WTC11 (cell line): ENCODE measurements at regions not wholly inside any gene's neighbourhood (a gene's known extent, or its start where the extent isn't known, plus 50 kb on each side); places are given as distances from the start of the nearest gene placed in this dataset.

Experiments
- ATAC-seq: fragments of 200-7000 bp; cut with Tn5 transposase; 2 replicates; pipeline ENCODE4 v1.10.0; 2021; ENCODE audit warnings: mild to moderate bottlenecking, moderate library complexity
- CTCF ChIA-PET: fragments of 300-600 bp; sonication (Branson Sonifier 250); formaldehyde crosslinking; loops from one replicate; lab custom pipeline; 2021; ENCODE audit warnings: antibody characterized with exemption; lab: Charles Lee
- POLR2A ChIA-PET: fragments of 350-600 bp; sonication (Branson Sonifier 250); formaldehyde crosslinking; loops from one replicate; lab custom pipeline; 2021; ENCODE audit warnings: antibody characterized with exemption; lab: Charles Lee
- DNase-seq: peaks from one replicate; pipeline ENCODE4 v3.0.0; 2021; ENCODE audit warnings: low spot score
- H3K27ac Mint-ChIP-seq: 2 replicates; pipeline ENCODE4 v1.8.0; 2021; ENCODE audit warnings: mixed read lengths
- H3K27me3 Mint-ChIP-seq: 2 replicates; pipeline ENCODE4 v1.8.0; 2021; ENCODE audit warnings: low read depth, mild to moderate bottlenecking, moderate library complexity, mixed read lengths
- H3K36me3 Mint-ChIP-seq: 2 replicates; pipeline ENCODE4 v1.8.0; 2021; ENCODE audit warnings: mixed read lengths
- H3K4me1 Mint-ChIP-seq: 2 replicates; pipeline ENCODE4 v1.8.0; 2022; ENCODE audit warnings: mixed read lengths
- H3K4me3 Mint-ChIP-seq: 2 replicates; pipeline ENCODE4 v1.8.0; 2021; ENCODE audit warnings: mild to moderate bottlenecking, moderate library complexity, mixed read lengths
- H3K9me3 Mint-ChIP-seq: 2 replicates; pipeline ENCODE4 v1.8.0; 2021; ENCODE audit warnings: mixed read lengths
- CDX4 ChIP-seq: fragments of 250-450 bp; sonication (Bioruptor Pico); IDR thresholded peaks from 2 replicates; pipeline ENCODE4 v1.9.0; 2021; ENCODE audit warnings: moderate library complexity, mild to moderate bottlenecking, inconsistent platforms, borderline replicate concordance
- CREB1 ChIP-seq: sonication (generic); formaldehyde crosslinking; IDR thresholded peaks from 2 replicates; pipeline ENCODE4 v1.8.0; 2023; ENCODE audit warnings: mild to moderate bottlenecking, missing genetic modification reagents
- ELF4 ChIP-seq: sonication (generic); formaldehyde crosslinking; IDR thresholded peaks from 2 replicates; pipeline ENCODE4 v1.8.1; 2022; ENCODE audit warnings: low read depth, mild to moderate bottlenecking, moderate library complexity, missing genetic modification reagents
- ERG ChIP-seq: fragments of 250-450 bp; sonication (Bioruptor Pico); IDR thresholded peaks from 2 replicates; pipeline ENCODE4 v1.8.0; 2021; ENCODE audit warnings: mild to moderate bottlenecking
- FOXJ3 ChIP-seq: sonication (generic); formaldehyde crosslinking; IDR thresholded peaks from 2 replicates; pipeline ENCODE4 v1.9.0; 2021; ENCODE audit warnings: missing genetic modification reagents, mild to moderate bottlenecking, borderline replicate concordance
- FOXP4 ChIP-seq: sonication (generic); formaldehyde crosslinking; IDR thresholded peaks from 2 replicates; pipeline ENCODE4 v1.8.0; 2022; ENCODE audit warnings: mild to moderate bottlenecking, missing genetic modification reagents
- MAX ChIP-seq: sonication (generic); formaldehyde crosslinking; IDR thresholded peaks from 2 replicates; pipeline ENCODE4 v1.8.0; 2022; ENCODE audit warnings: mild to moderate bottlenecking, missing genetic modification reagents
- MXD4 ChIP-seq: fragments of 250-450 bp; sonication (Bioruptor Pico); IDR thresholded peaks from 2 replicates; pipeline ENCODE4 v1.8.0; 2021; ENCODE audit warnings: mild to moderate bottlenecking, moderate library complexity, borderline replicate concordance
- MYBL2 ChIP-seq: sonication (generic); formaldehyde crosslinking; IDR thresholded peaks from 2 replicates; pipeline ENCODE4 v1.8.1; 2023; ENCODE audit warnings: mild to moderate bottlenecking, moderate library complexity, missing genetic modification reagents
- NFATC4 ChIP-seq: fragments of 250-450 bp; sonication (Bioruptor Pico); IDR thresholded peaks from 2 replicates; pipeline ENCODE4 v1.9.0; 2021; ENCODE audit warnings: mild to moderate bottlenecking
- OVOL2 ChIP-seq: fragments of 250-450 bp; sonication (Bioruptor Pico); IDR thresholded peaks from 2 replicates; pipeline ENCODE4 v1.9.0; 2021; ENCODE audit warnings: mild to moderate bottlenecking, borderline replicate concordance
- SMAD3 ChIP-seq: sonication (generic); formaldehyde crosslinking; IDR thresholded peaks from 2 replicates; pipeline ENCODE4 v1.8.0; 2022; ENCODE audit warnings: missing genetic modification reagents, mild to moderate bottlenecking, borderline replicate concordance
- TCF7 ChIP-seq: sonication (generic); formaldehyde crosslinking; IDR thresholded peaks from 2 replicates; pipeline ENCODE4 v1.8.0; 2022; ENCODE audit warnings: mild to moderate bottlenecking, low read depth, missing genetic modification reagents, moderate library complexity
- ZNF425 ChIP-seq: fragments of 250-450 bp; sonication (Bioruptor Pico); conservative IDR thresholded peaks from 2 replicates; pipeline ENCODE4 v1.9.0; 2021; ENCODE audit warnings: mild to moderate bottlenecking
- ZNF671 ChIP-seq: fragments of 250-450 bp; sonication (Bioruptor Pico); IDR thresholded peaks from 2 replicates; pipeline ENCODE4 v1.8.0; 2021; ENCODE audit warnings: mild to moderate bottlenecking
- TF ChIP-seq, protein P1 (sequence below): sonication (generic); formaldehyde crosslinking; IDR thresholded peaks from 2 replicates; pipeline ENCODE4 v1.8.0; 2023; ENCODE audit warnings: missing genetic modification reagents
- TF ChIP-seq, protein P2 (sequence below): sonication (generic); formaldehyde crosslinking; IDR thresholded peaks from 2 replicates; pipeline ENCODE4 v1.8.1; 2022; ENCODE audit warnings: missing genetic modification reagents, borderline replicate concordance

- ATAC-seq (peak; percentile 71), DNase-seq (peak; percentile 23)
- ChIA-PET POLR2A (no interaction called here), CTCF (no interaction called here)
- peaks cover 34% of the 10 kb centered on the region for H3K4me1 Mint-ChIP-seq
- H3K4me3 Mint-ChIP-seq: no peak overlapping the region
- H3K27me3 Mint-ChIP-seq: no peaks in the 10 kb centered on the region
- peaks cover 11% of the 10 kb centered on the region for H3K36me3 Mint-ChIP-seq
- TF ChIP-seq, protein P1, sequence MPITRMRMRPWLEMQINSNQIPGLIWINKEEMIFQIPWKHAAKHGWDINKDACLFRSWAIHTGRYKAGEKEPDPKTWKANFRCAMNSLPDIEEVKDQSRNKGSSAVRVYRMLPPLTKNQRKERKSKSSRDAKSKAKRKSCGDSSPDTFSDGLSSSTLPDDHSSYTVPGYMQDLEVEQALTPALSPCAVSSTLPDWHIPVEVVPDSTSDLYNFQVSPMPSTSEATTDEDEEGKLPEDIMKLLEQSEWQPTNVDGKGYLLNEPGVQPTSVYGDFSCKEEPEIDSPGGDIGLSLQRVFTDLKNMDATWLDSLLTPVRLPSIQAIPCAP (CRISPR knock-in tag): no peak
- no peak for TF ChIP-seq SMAD3 (CRISPR knock-in tag)
- H3K27ac Mint-ChIP-seq: 0 out of 2 replicates have a peak overlapping the region, but pooled peaks have one; percentile 46
- peaks cover 22% of the 10 kb centered on the region for H3K9me3 Mint-ChIP-seq
These were observed 231.7 kb upstream of the GATB start for GRCh38 chr4:151992332-151993154.

GRCh38 chr4:151991884-151992167 is 231.0 kb upstream of the GATB start:
- POLR2A ChIA-PET: no interaction called here
- no peak overlapping the region for H3K4me3 Mint-ChIP-seq
- ATAC-seq (no peak), DNase-seq (no peak)
- CTCF ChIA-PET: no interaction called here
- peaks cover 22% of the 10 kb centered on the region for H3K9me3 Mint-ChIP-seq
- H3K36me3 Mint-ChIP-seq: peaks cover 11% of the 10 kb centered on the region
- no peak overlapping the region for H3K27ac Mint-ChIP-seq
- H3K27me3 Mint-ChIP-seq: no peaks in the 10 kb centered on the region
- TF ChIP-seq ERG (CRISPR knock-in tag): no peak
- no peak for TF ChIP-seq FOXJ3 (CRISPR knock-in tag)
- no peak for TF ChIP-seq MYBL2 (CRISPR knock-in tag)
- TF ChIP-seq, protein P2, sequence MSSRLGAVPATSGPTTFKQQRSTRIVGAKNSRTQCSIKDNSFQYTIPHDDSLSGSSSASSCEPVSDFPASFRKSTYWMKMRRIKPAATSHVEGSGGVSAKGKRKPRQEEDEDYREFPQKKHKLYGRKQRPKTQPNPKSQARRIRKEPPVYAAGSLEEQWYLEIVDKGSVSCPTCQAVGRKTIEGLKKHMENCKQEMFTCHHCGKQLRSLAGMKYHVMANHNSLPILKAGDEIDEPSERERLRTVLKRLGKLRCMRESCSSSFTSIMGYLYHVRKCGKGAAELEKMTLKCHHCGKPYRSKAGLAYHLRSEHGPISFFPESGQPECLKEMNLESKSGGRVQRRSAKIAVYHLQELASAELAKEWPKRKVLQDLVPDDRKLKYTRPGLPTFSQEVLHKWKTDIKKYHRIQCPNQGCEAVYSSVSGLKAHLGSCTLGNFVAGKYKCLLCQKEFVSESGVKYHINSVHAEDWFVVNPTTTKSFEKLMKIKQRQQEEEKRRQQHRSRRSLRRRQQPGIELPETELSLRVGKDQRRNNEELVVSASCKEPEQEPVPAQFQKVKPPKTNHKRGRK: no peak
- TF ChIP-seq OVOL2: no peak
- peaks cover 26% of the 10 kb centered on the region for H3K4me1 Mint-ChIP-seq

GRCh38 chr4:151991001-151991883 is 230.4 kb upstream of the GATB start:
- Mint-ChIP-seq H3K27ac (no peak overlapping the region), H3K36me3 (peaks cover 11% of the 10 kb centered on the region), H3K4me3 (no peak overlapping the region), H3K9me3 (peaks cover 22% of the 10 kb centered on the region), H3K27me3 (no peaks in the 10 kb centered on the region), H3K4me1 (peaks cover 26% of the 10 kb centered on the region)
- ATAC-seq: no peak
- DNase-seq: no peak
- CTCF ChIA-PET: no interaction called here
- POLR2A ChIA-PET: no interaction called here
- TF ChIP-seq NFATC4 (no peak), MAX (no peak), ERG (CRISPR knock-in tag) (no peak), TCF7 (CRISPR knock-in tag) (no peak), ZNF425 (CRISPR knock-in tag) (no peak), MXD4 (CRISPR knock-in tag) (no peak), FOXP4 (no peak), CREB1 (CRISPR knock-in tag) (no peak), CDX4 (CRISPR knock-in tag) (no peak), ELF4 (no peak), ZNF671 (CRISPR knock-in tag) (no peak), OVOL2 (no peak)
